OCI-LY3 (cell line): ENCODE measurements at regions not wholly inside any gene's neighbourhood (a gene's known extent, or its start where the extent isn't known, plus 50 kb on each side); places are given as distances from the start of the nearest gene placed in this dataset.

Source experiments
- H2AFZ ChIP-seq: fragments of 200-600, 300-600 bp; shearing (Covaris generic); 2 replicates; pipeline ENCODE4 v1.6.0; 2014; ENCODE audit warnings: antibody characterized with exemption, low read depth, low read length
- H3K27ac ChIP-seq: fragments of 200-600, 300-600 bp; sonication (generic); 2 replicates; pipeline ENCODE4 v1.5.1; 2014; ENCODE audit warnings: mild to moderate bottlenecking, low read length, moderate library complexity, mixed read lengths
- H3K27me3 ChIP-seq: fragments of 200-600, 300-600 bp; sonication (generic); 2 replicates; pipeline ENCODE4 v1.6.1; 2014; ENCODE audit warnings: low read depth, low read length, mixed read lengths
- H3K36me3 ChIP-seq: fragments of 200-600, 300-600 bp; sonication (generic); replicated peaks from 2 replicates; pipeline ENCODE3; 2014; ENCODE audit warnings: low read depth, low read length, mixed read lengths
- H3K4me1 ChIP-seq: fragments of 300-600, 200-600 bp; sonication (generic); 2 replicates; pipeline ENCODE4 v1.6.1; 2014; ENCODE audit warnings: low read length, mixed read lengths
- H3K4me2 ChIP-seq: fragments of 200-600, 300-600 bp; sonication (generic); 2 replicates; pipeline ENCODE4 v1.6.1; 2014; ENCODE audit warnings: low read length, mixed read lengths
- H3K4me3 ChIP-seq: fragments of 300-600, 200-600 bp; sonication (generic); 2 replicates; pipeline ENCODE4 v1.5.1; 2014; ENCODE audit warnings: antibody characterized with exemption, mild to moderate bottlenecking, low read length, moderate library complexity
- H3K79me2 ChIP-seq: fragments of 300-600, 200-600 bp; shearing (Covaris generic); 2 replicates; pipeline ENCODE4 v1.6.1; 2014; ENCODE audit warnings: mild to moderate bottlenecking, low read length, mixed read lengths
- H3K9ac ChIP-seq: fragments of 300-600, 200-600 bp; shearing (Covaris generic); 2 replicates; pipeline ENCODE4 v1.6.0; 2014; ENCODE audit warnings: mild to moderate bottlenecking, low read length, moderate library complexity
- H3K9me3 ChIP-seq: fragments of 200-600, 300-600 bp; shearing (Covaris generic); 2 replicates; pipeline ENCODE4 v1.6.1; 2014; ENCODE audit warnings: low read length, mixed read lengths; ENCODE audit not compliant: insufficient read depth
- H4K20me1 ChIP-seq: fragments of 200-600, 300-600 bp; sonication (generic); 2 replicates; pipeline ENCODE4 v1.6.1; 2016; ENCODE audit warnings: low read length, mixed read lengths; ENCODE audit not compliant: insufficient read depth
- CTCF ChIP-seq: fragments of 200-600, 300-600 bp; sonication (generic); IDR thresholded peaks from 2 replicates; pipeline ENCODE4 v1.5.1; 2014; ENCODE audit warnings: antibody characterized with exemption, low read length, low read depth
- EZH2phosphoT487 ChIP-seq: fragments of 200-600 bp; shearing (Covaris generic); IDR thresholded peaks from 2 replicates; pipeline ENCODE4 v1.6.1; 2018; ENCODE audit warnings: antibody characterized with exemption, mixed run types, low read depth

- no peaks in the 10 kb centered on the region for H3K27me3 ChIP-seq
- H3K36me3 ChIP-seq = no peaks in the 10 kb centered on the region
- H3K9ac ChIP-seq = no peak overlapping the region
- H4K20me1 ChIP-seq = no peaks in the 10 kb centered on the region
- no peak overlapping the region for H3K4me3 ChIP-seq
- no peaks in the 10 kb centered on the region for H3K79me2 ChIP-seq
- TF ChIP-seq EZH2phosphoT487 (no peak), CTCF (no peak)
- H3K4me1 ChIP-seq = no peaks in the 10 kb centered on the region
- no peak overlapping the region for H2AFZ ChIP-seq
- no peak overlapping the region for H3K4me2 ChIP-seq
- H3K9me3 ChIP-seq = no peaks in the 10 kb centered on the region
- no peak overlapping the region for H3K27ac ChIP-seq
Measured at GRCh38 chr5:60219921-60220320, 326.4 kb upstream of the PDE4D start.

- Histone ChIP-seq H2AFZ (no peak overlapping the region), H4K20me1 (no peaks in the 10 kb centered on the region), H3K4me2 (no peak overlapping the region), H3K4me3 (no peak overlapping the region), H3K4me1 (peaks cover 14% of the 10 kb centered on the region), H3K27me3 (no peaks in the 10 kb centered on the region), H3K79me2 (no peaks in the 10 kb centered on the region), H3K36me3 (no peaks in the 10 kb centered on the region), H3K27ac (no peak overlapping the region), H3K9me3 (no peaks in the 10 kb centered on the region), H3K9ac (no peak overlapping the region)
- TF ChIP-seq EZH2phosphoT487 (no peak), CTCF (no peak)
Measured at GRCh38 chr5:60210810-60211209, 317.3 kb upstream of the PDE4D start.

GRCh38 chr5:60209146-60209840 lies 315.8 kb upstream of the PDE4D start:
- Histone ChIP-seq H3K27me3 (no peaks in the 10 kb centered on the region), H3K9me3 (no peaks in the 10 kb centered on the region), H4K20me1 (no peaks in the 10 kb centered on the region), H3K4me2 (no peak overlapping the region), H3K79me2 (no peaks in the 10 kb centered on the region), H3K4me3 (no peak overlapping the region), H3K27ac (no peak overlapping the region), H2AFZ (no peak overlapping the region), H3K9ac (no peak overlapping the region), H3K36me3 (no peaks in the 10 kb centered on the region), H3K4me1 (peaks cover 14% of the 10 kb centered on the region)
- no peak for TF ChIP-seq EZH2phosphoT487
- no peak for TF ChIP-seq CTCF

GRCh38 chr5:60208716-60209115 lies 315.2 kb upstream of the PDE4D start:
- H3K9ac ChIP-seq = no peak overlapping the region
- H3K4me1 ChIP-seq = peaks cover 14% of the 10 kb centered on the region
- H4K20me1 ChIP-seq = no peaks in the 10 kb centered on the region
- TF ChIP-seq CTCF = no peak
- no peak for TF ChIP-seq EZH2phosphoT487
- no peak overlapping the region for H3K27ac ChIP-seq
- no peak overlapping the region for H3K4me3 ChIP-seq
- no peaks in the 10 kb centered on the region for H3K9me3 ChIP-seq
- no peak overlapping the region for H3K4me2 ChIP-seq
- no peaks in the 10 kb centered on the region for H3K36me3 ChIP-seq
- no peaks in the 10 kb centered on the region for H3K27me3 ChIP-seq
- no peak overlapping the region for H2AFZ ChIP-seq
- no peaks in the 10 kb centered on the region for H3K79me2 ChIP-seq
